GM18517 (cell line): ENCODE measurements at regions not wholly inside any gene's neighbourhood (a gene's known extent, or its start where the extent isn't known, plus 50 kb on each side); places are given as distances from the start of the nearest gene placed in this dataset.

Source experiments
- ATAC-seq: cut with Tn5 transposase; IDR thresholded peaks from one replicate; pipeline ENCODE4 v1.9.1; 2021; ENCODE audit warnings: mild to moderate bottlenecking, moderate library complexity; ENCODE audit not compliant: unreplicated experiment

DNA sequence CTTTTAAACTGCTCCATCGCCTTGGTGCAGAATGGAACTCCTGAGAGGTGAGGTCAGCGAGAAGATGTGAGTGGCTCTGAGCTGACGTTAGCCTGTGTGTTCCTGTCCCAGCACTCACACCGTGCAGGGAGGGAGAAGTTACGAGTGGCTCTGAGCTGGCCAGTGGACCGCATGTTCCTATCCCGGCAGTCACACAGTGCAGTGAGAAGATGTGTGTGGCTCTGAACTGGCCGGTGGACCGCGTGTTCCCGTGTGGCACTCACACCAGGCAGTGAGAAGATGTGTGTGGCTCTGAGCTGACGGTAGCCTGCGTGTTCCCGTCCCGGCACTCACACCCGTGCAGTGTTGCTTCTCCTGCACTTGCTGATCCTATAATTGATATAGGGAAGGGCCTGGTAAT, 59.9 kb downstream of the VCPKMT start:
- ATAC-seq = no peak

DNA sequence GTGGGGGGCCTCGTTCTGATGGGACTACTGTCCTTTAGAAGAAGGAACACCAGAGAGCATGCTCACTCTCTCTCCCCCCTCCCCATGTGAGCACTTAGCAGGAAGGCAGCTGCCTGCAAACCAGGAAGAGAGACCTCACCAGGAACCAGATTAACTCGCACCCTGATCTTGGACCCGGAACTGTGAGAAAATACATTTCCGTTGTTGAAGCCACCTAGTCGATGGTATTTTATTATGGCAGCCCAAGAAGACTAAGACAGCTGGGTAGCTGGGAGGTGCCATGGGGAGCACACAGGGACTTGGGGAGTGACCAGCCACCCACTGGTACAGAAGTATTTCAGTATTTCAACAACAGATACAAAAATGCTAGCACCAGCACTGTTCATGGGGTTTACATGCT, 59.0 kb downstream of the VCPKMT start:
- ATAC-seq = no peak

DNA sequence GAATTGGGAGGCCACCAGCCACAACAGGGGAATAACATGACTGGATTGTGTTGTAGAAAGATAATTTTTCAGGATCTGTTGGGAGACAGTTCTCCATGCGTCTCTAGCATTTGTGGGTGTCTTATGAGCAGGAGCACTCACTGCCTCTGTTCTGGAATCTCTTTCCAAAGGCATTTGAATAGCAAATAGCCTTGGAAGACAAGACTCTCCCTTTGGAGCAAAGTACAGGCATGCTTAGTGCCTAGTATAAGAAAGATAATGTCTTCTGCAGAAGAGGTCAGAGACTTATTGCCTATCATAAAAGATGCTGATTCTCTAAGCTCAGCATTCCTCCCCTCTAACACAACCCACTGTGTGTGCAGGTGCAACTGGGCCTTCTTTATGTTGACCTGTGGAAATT, 58.3 kb downstream of the VCPKMT start:
- ATAC-seq = no peak
